Right atrium auricular region (tissue), 2 donors: ENCODE measurements at regions not wholly inside any gene's neighbourhood (a gene's known extent, or its start where the extent isn't known, plus 50 kb on each side); places are given as distances from the start of the nearest gene placed in this dataset.

ENCODE experiments used
- DNase-seq: peaks from one replicate; pipeline ENCODE4 v3.0.0-alpha.2; 2019; ENCODE audit warnings: low spot score
- H3K27ac ChIP-seq, 2 donors: fragments of 200-600 bp; sonication (generic); 1 replicate in 1 of 2; 2 replicates in 1 of 2; pipeline ENCODE4 v1.5.1; 2016 to 2019
- H3K27me3 ChIP-seq, 2 donors: fragments of 200-600 bp; sonication (generic); one replicate each; pipeline versions ENCODE4 v1.5.1 to v1.6.0; 2017 to 2019
- H3K36me3 ChIP-seq: fragments of 200-600 bp; sonication (generic); one replicate; pipeline ENCODE4 v1.5.1; 2016
- H3K4me1 ChIP-seq, 2 donors: fragments of 200-600 bp; sonication (generic); one replicate each; pipeline versions ENCODE4 v1.5.1 to v1.6.0; 2017 to 2019
- H3K4me3 ChIP-seq, 2 donors: fragments of 200-600 bp; sonication (generic); 1 replicate in 1 of 2; 2 replicates in 1 of 2; pipeline ENCODE4 v1.5.1; 2017 to 2019; ENCODE audit warnings: mild to moderate bottlenecking in 1 of 2, moderate library complexity in 1 of 2
- H3K9me3 ChIP-seq, 2 donors: fragments of 200-600 bp; sonication (generic); one replicate each; pipeline ENCODE4 v1.5.1; 2019
- TF ChIP-seq, protein P1 (sequence below), 2 donors: fragments of 200-600 bp; sonication (generic); IDR thresholded peaks; one replicate each; pipeline ENCODE4 v1.5.1; 2019; ENCODE audit warnings: antibody characterized with exemption in 2 of 2

GRCh38 chr9:80796632-80797031, 892.7 kb downstream of the TLE1 start:
- TF ChIP-seq, protein P1, sequence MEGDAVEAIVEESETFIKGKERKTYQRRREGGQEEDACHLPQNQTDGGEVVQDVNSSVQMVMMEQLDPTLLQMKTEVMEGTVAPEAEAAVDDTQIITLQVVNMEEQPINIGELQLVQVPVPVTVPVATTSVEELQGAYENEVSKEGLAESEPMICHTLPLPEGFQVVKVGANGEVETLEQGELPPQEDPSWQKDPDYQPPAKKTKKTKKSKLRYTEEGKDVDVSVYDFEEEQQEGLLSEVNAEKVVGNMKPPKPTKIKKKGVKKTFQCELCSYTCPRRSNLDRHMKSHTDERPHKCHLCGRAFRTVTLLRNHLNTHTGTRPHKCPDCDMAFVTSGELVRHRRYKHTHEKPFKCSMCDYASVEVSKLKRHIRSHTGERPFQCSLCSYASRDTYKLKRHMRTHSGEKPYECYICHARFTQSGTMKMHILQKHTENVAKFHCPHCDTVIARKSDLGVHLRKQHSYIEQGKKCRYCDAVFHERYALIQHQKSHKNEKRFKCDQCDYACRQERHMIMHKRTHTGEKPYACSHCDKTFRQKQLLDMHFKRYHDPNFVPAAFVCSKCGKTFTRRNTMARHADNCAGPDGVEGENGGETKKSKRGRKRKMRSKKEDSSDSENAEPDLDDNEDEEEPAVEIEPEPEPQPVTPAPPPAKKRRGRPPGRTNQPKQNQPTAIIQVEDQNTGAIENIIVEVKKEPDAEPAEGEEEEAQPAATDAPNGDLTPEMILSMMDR (IDR thresholded peaks at IDR 0.05) = no peak
- Histone ChIP-seq H3K9me3 (peaks cover 0 to 3% of the 10 kb centered on the region in 2 donors), H3K4me3 (no peak overlapping the region), H3K4me1 (no peaks in the 10 kb centered on the region), H3K27me3 (no peaks in the 10 kb centered on the region), H3K27ac (no peak overlapping the region), H3K36me3 (no peaks in the 10 kb centered on the region)
- DNase-seq = no peak

DNA sequence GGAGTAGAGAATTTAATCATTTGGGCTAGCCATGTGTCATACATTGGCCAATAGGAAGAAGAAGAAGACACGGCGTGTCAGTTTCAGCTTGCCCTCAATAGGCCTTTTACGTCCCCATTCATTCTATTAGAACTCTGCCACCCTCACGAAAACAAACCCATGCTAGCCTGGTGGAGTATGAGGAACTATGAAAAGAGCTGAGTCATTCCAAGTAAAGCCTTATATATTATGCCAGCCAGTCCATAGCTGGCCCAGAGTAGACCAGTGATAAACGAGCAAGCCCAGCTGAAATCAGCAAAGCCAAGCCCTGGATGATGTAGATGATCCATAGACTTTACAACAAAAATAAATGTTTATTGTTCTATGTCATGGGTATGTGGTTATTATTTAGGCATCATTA, 895.1 kb downstream of the TLE1 start:
- Histone ChIP-seq H3K27me3 (no peaks in the 10 kb centered on the region), H3K4me1 (no peaks in the 10 kb centered on the region), H3K9me3 (no peaks in the 10 kb centered on the region), H3K4me3 (no peak overlapping the region), H3K27ac (no peak overlapping the region), H3K36me3 (no peaks in the 10 kb centered on the region)
- DNase-seq = no peak
- TF ChIP-seq, protein P1 (IDR thresholded peaks at IDR 0.05) = no peak

DNA sequence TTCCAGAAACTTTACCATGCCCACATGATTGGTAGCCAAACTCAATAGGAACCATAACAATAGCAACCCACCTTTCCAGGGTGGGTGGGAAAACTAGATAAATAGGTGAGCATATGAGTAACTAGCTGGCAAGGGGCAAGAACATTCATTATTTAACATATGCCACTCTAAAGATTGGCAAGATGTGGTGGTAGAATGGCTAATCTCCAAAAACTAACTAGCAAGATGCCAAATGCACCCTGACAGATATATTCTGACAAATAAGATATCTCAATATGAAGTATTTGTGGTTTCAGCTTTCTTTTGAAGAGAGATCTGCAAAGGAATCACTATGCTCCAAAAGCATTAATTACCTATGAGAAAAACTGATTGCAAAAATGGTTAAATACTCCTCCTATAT, 895.6 kb downstream of the TLE1 start:
- TF ChIP-seq, protein P1 (IDR thresholded peaks at IDR 0.05) = no peak
- Histone ChIP-seq H3K4me3 (no peak overlapping the region), H3K27me3 (no peaks in the 10 kb centered on the region), H3K36me3 (no peaks in the 10 kb centered on the region), H3K27ac (no peak overlapping the region), H3K4me1 (no peaks in the 10 kb centered on the region), H3K9me3 (no peaks in the 10 kb centered on the region)
- DNase-seq = no peak

DNA sequence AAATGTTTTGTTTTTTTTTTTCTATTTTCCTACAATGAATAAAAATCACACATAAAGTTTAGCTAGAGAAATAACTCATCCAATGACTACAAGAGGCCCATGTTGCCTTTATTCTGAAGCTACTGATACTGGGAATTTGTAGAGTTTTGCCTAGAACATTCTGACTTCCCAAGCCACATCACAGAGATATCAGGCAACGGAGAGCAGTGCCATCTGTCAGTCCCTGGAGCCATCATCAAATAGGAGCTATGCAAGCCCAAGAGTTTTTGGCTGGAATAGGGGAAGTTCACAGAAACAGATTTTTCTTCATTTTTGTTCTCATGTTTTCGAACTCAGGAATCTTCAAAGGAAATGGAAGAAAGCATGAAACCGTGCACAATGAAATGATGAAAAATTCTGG, 896.6 kb downstream of the TLE1 start:
- H3K9me3 ChIP-seq = no peaks in the 10 kb centered on the region
- no peaks in the 10 kb centered on the region for H3K27me3 ChIP-seq
- H3K36me3 ChIP-seq = no peaks in the 10 kb centered on the region
- no peaks in the 10 kb centered on the region for H3K4me1 ChIP-seq
- DNase-seq = no peak
- TF ChIP-seq, protein P1 (IDR thresholded peaks at IDR 0.05) = no peak
- H3K4me3 ChIP-seq = no peak overlapping the region
- no peak overlapping the region for H3K27ac ChIP-seq

- DNase-seq = no peak
- TF ChIP-seq, protein P1 (IDR thresholded peaks at IDR 0.05) = no peak
- Histone ChIP-seq H3K36me3 (no peaks in the 10 kb centered on the region), H3K4me3 (no peak overlapping the region), H3K27ac (no peak overlapping the region), H3K9me3 (no peaks in the 10 kb centered on the region), H3K4me1 (no peaks in the 10 kb centered on the region), H3K27me3 (no peaks in the 10 kb centered on the region)
These were observed 897.5 kb downstream of the TLE1 start for GRCh38 chr9:80791836-80792235.

DNA sequence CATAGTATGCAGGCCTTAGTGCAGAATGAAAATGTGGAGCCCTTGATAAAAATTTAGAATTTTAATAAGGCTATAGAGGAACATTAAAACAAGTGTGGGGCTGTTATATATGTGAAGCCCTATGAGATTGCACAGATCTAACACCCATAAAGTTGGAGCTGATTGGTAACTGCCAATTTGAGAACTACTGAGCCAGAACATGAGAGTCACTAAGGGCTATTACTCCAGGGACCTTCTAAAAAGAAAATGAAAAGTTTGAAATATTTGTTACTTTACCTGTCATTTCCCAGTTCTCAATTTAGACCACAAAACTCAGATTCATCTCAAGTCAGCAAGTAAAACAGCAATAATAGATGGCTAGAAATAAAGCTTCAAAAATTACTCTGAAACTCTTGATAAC, 898.6 kb downstream of the TLE1 start:
- Histone ChIP-seq H3K9me3 (peaks cover 0 to 4% of the 10 kb centered on the region in 2 donors), H3K27ac (no peak overlapping the region), H3K27me3 (no peaks in the 10 kb centered on the region), H3K4me1 (no peaks in the 10 kb centered on the region), H3K36me3 (no peaks in the 10 kb centered on the region), H3K4me3 (no peak overlapping the region)
- DNase-seq = no peak
- TF ChIP-seq, protein P1 (IDR thresholded peaks at IDR 0.05) = no peak
